ENCODE measurements at regions not wholly inside any gene's neighbourhood (a gene's known extent, or its start where the extent isn't known, plus 50 kb on each side); places are given as distances from the start of the nearest gene placed in this dataset.

DNA sequence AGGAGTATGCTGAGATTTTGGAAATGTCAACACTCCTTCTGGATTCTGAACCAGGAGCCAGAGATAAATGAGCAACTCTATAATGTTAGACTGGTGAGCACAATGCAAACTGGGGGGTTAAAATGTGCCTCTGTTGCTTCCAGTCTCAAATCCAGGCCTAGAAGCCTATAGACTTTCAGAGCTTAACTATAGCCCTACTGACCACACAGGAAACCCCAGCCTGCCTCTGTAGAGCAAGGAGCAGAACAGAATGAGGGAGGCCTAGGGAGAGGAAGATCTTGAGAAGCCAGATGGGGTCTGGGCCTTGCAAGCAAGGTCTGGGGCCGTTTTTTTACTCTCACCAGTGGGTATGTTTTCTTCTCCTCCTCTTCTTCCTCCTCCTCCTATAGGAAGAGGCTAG, 225.4 kb upstream of the KITLG start:
- no peak for DNase-seq

DNA sequence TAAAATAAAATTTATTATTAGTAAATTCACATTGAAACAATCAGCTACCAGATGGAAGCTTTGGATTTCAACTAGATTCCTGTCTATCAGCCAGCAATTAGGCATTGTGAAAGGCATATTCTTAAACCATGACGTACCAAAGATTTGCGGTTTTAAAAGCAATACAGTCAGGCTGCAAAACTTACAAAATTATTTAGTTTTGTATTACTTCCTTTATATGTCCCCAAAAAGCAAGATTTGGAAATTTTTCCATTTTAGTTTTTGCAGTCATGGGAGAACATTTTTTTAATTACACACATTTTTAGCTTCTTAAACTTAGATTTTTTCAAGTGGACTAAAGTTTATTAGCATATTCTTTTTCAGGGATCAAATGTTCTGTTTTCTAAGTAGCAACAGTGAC, 225.0 kb upstream of the KITLG start:
- no peak for DNase-seq

DNA sequence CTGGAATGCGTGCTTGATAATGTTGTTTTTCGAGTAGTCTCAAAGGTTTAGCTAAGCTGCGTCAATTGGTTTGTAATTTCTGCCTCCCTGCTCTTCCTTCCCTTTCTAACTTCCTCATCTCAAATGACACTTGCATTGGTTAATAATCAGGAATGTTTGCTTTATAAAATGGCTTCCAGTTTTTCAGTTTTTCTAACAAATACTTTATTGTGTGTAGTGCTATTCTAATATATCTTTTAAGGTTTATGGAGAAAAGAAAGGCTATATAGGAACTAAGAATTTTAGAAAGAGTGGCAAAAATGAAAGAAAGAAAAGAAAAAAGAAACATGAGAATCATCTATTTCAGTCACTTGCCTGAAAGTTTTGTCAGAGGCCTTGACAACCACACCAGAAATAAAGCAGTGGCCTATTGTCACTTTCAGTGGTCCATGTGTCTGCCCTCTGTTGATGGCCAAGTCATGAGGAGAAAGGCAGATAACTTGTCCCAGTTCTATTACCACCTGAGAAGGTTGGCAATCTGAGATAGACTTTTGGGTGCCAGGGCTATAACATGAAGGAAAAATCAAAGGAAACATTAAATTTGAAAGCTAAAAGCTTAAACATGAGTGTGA, 221.9 kb upstream of the KITLG start:
- peak in 1 of 2 donors; percentile 17 for DNase-seq

DNA sequence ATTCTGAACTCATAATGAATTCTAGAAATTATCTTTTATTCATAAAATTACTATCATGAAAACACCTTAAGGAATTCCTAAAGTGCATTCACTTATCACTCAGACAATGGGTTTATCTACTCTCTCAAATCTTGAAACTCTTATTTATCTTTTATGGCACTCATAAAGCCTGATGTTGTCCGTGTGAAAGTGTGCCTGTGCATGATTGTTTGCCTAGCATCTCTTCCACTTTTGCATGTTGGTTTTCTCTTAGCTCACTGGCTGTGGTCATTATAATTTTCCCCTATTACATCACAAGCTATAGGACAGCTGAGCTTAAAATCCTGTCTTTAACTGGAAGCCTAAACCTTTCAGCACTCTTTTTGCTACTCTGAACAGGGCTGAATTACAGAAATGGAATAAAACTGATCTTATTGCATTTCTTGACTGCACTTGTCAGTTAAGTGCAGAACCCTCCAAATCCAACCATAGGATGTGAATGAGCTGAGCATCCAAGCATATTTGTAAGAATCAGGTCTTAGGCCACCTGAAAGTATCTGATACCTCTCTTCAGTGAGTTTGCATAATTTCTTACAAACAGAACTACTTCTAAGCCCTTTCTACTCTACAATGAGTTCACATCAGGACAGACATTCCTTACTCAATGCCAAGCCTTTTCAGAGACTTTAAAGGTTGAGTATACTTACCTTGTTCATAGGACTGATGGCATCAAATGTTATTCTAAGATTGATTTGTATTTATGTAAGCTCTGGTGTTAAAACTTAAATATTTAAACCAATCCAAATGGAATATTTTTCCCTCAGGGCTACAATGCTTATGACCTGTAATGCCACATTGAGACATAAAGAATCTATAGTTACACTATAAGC, 221.2 kb upstream of the KITLG start:
- peak in 1 of 2 donors; percentile 1 for DNase-seq

- DNase-seq = no peak
Observed at GRCh38 chr12:88793096-88793495, 212.8 kb upstream of the KITLG start.

- DNase-seq = no peak
Observed at GRCh38 chr12:88790231-88790630, 210.0 kb upstream of the KITLG start.

DNA sequence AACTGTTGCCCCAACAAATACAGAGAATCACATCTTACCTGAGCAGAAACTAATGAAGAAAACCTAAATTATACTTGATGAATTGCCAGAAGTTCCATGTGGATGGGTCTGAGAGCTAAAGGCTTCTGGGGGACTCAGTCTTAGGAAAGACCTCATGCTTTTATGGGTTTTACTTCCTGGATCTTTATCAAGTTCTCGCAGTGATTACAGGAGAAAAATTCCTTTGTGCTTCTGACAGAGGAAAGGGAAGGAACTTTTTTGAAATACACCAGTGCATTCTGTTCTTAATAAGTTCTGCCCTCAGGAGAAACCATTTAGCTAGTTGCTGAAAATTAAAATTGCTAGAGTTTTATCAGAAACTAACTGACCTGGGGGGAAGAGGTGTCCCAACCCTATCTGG, 203.9 kb upstream of the KITLG start:
- DNase-seq = no peak

GRCh38 chr12:88782351-88782750, 202.1 kb upstream of the KITLG start:
- DNase-seq = no peak

DNA sequence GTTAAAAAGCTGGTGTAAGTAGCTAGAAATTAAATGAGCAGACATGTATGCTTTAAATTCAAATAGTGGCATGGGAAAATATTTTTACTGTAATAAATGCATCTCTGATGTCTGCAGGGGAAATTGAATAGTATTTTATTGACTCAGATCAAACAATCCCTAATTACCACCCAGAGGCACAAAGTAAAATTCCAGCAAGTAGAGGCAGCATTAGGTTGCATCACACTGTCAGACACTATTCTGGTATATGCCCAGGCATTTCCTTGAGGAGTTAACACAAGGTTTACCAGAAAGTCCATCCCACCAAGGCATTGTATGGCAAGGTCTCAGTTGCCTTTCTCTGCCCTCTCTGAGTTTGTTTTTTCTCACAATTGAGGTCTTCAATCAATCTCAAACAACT, 201.6 kb upstream of the KITLG start:
- no peak for DNase-seq

DNA sequence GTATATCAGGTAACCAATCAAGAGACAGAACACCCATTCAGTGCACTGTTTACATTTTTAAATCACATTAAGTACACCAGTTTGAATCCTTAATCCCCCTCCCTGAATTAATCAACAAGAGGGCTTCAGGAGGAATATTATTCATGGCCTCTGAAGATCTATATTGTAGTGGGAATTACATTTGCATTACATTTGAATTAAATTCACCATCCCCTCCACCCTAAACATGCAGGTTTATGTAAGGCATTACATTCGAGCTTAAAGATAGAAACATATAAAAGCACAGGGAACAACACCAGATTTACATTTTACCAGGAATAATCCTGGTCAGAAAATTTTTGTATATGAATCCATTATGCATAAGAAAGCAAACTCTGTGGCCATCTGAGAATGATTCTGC, 197.8 kb upstream of the KITLG start:
- DNase-seq = no peak

- no peak for DNase-seq
Observed at GRCh38 chr12:88775742-88776151, 195.5 kb upstream of the KITLG start.

GRCh38 chr12:88767699-88768098, 187.4 kb upstream of the KITLG start:
- DNase-seq = no peak

- no peak for DNase-seq
Observed at GRCh38 chr12:88764781-88765480, 184.7 kb upstream of the KITLG start.

DNA sequence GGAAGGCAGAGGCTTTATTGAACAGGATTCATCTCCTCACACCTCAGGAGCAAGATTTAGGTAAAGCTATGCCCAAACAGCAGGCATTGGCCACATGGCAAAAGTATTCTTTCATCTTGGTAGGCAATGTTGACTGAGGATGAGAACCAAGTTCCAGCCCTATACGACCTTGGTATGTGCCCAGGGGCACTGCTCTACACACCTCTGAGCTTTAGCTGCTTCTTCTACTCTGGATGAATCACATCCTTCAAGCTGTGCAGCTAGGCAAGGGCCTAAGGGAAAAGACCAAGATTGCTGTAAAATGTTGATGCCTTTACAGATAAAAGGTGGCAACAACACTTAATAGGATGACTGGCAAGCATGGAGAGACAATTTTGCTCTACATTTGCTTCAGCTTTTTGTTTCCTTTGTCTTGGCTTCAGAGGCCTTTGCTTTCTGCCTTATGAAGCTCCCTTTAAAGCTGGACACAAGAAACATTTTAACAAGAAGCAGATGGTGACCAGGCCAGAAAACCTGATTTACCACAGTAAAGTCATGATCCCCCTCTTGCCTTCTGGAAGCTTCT, 183.3 kb upstream of the KITLG start:
- DNase-seq = no peak

- no peak for DNase-seq
Observed at GRCh38 chr12:88758176-88758575, 177.9 kb upstream of the KITLG start.

DNA sequence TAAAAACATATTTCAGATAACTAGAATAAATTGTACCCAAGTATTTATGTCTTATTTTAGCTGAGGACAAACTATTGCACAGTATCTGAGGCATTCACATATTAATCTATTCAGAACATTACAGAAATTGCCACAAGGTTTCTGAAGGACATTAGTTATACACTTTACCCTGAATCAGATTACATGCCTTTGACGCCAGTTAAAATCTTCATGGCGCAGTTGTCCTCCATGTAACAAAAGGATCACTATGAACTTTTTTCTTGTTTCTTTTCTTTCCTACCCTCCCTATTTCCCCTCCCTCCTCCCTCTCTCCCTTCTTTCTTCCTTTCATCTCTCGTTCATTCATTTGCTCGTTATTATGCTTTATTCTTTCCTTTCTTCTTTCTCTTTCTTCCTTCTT, 176.6 kb upstream of the KITLG start:
- no peak for DNase-seq

- DNase-seq = no peak
Observed at GRCh38 chr12:88756153-88756552, 175.9 kb upstream of the KITLG start.

- no peak for DNase-seq
Observed at GRCh38 chr12:88753707-88754106, 173.4 kb upstream of the KITLG start.

- no peak for DNase-seq
Observed at GRCh38 chr12:88753066-88753465, 172.8 kb upstream of the KITLG start.

DNA sequence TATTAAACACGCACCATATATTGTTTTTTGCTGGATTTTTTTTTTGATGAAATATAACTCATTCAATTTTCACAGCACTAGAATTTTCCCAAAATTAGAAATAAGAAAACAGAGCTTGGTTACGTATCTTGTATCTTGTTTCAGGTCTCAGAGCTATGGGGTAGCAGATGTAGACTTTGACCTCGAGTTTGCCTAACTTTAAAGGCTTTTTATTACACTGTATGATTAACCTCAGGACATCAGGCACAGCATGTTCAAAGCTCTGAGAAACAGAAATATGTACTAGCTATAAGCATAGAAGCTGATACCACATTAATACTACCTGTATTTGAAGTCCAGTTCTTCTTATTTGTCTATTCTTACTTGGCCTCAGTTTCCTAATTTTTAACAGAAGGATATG, 171.9 kb upstream of the KITLG start:
- DNase-seq = no peak

GRCh38 chr12:88750867-88751543, 170.7 kb upstream of the KITLG start:
- no peak for DNase-seq

- DNase-seq = no peak
Observed at GRCh38 chr12:88746386-88746785, 166.1 kb upstream of the KITLG start.
